DMS53 treated with DMSO at 0.1 percent for 48 hours (cell line): ENCODE measurements at regions not wholly inside any gene's neighbourhood (a gene's known extent, or its start where the extent isn't known, plus 50 kb on each side); places are given as distances from the start of the nearest gene placed in this dataset.

Experiments used
- DNase-seq: peaks from one replicate; lab custom pipeline; 2025; ENCODE audit not compliant: unreplicated experiment; lab: John Stamatoyannopoulos, UW

DNA sequence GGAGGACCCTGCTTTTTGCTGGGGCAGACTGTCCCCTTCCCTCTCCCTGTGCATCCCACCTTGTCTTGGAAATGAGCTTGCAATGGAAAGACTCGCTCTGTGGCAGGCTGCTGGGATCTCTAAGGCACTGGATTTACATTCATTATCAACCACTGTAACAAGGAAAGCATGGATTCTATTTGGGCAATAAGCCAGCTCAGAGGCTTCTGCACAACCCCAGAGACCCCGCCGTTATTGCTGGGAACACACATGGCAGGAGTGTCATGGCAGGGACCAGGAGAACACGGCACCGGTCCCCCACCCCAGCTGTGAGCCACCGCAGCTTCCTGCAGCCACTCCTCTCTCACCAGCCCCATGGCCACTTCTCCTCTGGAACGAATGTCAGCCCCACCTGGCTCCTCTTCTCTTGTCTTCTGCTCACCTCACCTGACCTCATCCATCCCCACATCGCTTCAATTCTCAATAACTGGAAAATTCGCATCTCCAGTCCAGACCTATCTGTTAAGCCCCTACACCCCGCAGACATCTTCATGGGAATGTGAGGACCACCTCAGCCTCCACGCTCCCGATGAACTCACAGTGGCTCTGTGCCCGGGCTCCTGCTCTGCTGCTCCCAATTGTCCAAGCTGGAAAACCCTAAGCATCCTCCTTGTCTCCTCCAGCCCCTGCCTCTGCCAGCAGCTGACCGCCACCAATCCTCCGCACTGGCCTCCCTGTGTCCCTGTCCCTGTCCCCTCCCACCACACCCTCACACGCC lies 181.5 kb downstream of the USP12 start:
- DNase-seq, result no peak

- no peak for DNase-seq
These were observed 182.2 kb downstream of the USP12 start for GRCh38 chr13:26989261-26989956.

- no peak for DNase-seq
These were observed 183.4 kb downstream of the USP12 start for GRCh38 chr13:26988059-26988769.

GRCh38 chr13:26987486-26988013 lies 184.1 kb downstream of the USP12 start:
- no peak for DNase-seq

DNA sequence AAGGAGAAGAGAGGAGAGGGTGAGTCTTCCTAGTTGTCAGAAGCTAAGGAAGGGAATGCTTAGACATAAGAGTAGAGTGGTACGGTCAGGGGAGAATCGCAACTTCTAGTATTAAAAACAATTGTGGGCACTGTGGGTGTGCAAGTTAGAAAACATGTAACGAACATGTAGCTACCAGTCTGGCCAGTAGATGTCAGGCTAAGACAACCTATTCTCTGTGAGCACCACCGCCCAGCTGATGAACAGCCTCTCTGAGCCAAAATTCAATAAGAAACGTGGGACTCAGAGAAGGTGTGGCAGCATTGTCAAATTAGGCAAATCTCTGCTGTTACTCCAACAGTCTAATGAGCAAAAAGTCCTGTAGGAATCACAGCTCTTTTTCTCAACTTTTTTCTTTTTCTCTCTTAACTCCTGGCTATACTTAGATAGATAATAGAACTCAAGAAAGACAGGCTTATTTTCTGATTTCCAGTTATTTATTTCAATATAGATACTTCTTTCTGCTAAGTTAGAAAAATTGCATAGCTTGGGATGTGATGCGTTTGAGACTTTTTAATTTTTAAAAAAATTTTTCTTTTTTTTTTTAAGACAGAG lies 186.2 kb downstream of the USP12 start:
- peak; percentile 75 for DNase-seq

GRCh38 chr13:26984337-26984736 lies 187.3 kb downstream of the USP12 start:
- DNase-seq, result no peak

DNA sequence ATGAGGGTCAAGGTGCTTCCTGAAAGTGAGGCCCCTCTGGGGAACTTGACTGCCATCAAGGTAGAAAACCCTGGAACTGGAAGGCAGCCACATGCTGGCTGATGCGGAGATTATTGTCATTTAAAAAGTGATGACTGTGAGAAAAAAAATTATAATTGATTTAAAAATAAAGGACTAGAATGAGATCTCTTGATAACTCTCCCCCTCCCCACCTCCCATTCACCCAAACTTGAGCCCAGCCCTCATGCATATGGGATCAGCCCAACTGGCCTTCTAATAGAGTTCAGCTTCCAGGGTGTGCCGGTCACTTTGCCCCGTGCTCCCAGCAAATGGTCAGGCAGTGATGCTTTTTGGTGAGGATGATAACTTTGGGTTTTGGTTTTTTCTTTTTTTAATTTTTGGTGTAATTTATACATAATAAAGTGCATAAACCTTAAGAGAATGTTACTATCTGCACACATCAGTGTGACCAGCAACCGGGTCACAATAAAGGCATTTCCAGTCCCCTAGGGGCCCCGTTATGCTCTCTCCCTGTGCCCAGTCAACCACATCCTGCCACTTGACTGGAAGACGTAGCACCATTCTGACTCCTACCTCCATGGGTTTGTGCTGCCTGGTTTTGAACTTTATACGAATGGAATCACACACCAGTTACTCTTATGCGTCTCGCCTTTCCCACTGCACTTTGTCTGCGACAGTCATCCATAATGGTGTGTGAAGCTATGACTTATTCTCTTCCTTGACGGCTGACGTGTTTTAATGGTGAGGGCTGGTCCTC lies 187.9 kb downstream of the USP12 start:
- no peak for DNase-seq

- DNase-seq, result no peak
These were observed 191.2 kb downstream of the USP12 start for GRCh38 chr13:26980099-26981031.

GRCh38 chr13:26979334-26979733 lies 192.3 kb downstream of the USP12 start:
- no peak for DNase-seq

DNA sequence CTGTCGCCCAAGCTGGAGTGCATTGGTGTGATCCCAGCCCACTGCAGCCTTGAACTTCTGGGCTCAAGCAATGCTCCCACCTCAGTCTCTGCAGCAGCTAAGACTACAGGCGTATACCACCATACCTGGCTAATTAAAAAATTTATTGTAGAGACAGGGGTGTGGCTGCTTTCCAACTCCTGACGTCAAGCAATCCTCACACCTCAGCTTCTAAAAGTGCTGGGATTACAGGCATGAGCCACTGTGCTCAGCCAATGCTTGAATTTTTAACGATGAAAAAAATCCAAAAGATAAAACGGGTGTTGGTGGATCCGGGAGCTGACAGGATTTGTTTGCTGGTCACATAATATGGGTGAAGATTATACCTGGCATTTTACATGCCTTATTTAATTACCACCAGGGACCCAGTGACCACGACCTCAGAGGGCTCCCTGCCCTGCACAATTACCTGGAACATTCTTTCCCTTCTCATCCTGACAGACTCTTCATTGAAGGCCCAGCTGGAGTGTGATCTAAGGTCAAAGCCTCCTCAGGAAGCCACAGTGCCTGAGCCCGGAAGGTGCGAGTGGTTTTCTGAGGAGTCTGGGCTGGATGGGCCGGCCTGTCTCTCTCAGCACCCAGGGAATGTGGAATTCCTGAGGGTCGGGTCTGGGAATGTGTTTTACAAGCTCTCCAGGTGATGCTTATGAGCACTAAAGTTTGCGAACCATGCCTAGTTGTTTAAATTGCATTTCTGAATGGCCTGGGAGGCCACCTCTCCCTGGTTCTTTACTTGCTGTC lies 193.3 kb downstream of the USP12 start:
- no peak for DNase-seq

DNA sequence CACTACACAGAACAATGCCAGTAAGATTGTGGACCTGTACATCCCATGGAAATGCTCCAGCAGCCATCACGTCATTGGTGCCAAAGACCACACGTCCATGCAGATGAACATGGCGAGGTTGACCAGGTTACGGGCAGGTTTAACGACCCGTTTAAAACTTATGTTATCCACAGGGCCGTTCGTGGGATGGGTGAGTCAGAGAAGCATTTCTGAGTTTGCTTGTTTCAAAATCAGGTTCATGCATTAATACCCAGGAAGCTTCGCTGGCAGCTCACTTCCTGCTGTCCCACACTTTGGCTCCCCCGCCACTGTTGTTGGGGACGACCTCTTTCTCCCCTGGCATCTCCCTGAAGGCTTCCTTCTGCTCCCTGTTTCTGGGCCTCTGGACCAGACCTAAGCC lies 194.1 kb downstream of the USP12 start:
- no peak for DNase-seq

- DNase-seq, result no peak
These were observed 195.3 kb downstream of the USP12 start for GRCh38 chr13:26976313-26976712.

- no peak for DNase-seq
These were observed 197.7 kb downstream of the USP12 start for GRCh38 chr13:26973946-26974345.

- DNase-seq, result no peak
These were observed 198.3 kb downstream of the USP12 start for GRCh38 chr13:26973295-26973694.

DNA sequence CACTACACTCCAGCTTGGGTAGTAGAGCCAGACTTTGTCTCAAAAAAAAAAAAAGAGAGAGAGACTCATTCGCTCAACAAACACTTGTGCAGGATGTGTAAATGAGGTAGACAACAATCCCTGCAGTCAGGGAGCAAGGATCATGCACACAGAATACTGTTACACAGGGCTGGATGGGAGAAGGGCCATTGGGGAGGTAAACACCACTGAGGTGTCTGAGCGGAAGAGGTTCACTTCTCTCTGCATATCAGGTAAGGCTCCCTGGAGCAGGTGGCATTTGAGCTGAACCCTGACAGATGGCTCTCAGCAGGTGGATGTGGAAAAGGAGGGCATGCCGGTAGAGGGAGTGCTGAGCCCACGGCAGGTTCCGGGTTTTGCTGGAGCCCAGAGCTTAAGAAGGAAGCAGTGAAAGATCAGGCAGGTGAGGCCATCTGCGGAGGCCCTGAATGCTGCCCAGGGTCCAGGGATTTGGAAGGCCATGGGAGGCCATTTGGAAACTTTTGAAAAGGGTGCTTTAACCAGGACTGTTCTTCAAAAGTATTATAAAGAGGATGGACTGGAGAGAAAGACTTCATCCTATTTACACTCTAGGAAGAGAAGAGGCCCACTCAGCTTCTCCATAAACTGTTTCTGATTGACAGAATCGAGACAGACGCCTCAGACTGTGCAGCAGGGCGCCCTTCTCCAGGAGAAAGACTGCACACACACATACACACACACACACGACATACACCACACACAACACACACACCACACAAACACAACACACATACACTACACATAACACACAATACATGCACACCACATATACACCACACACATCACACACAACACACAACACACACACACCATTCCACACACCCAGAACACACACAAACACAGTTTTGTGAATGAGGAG lies 199.4 kb downstream of the USP12 start:
- DNase-seq, result peak; percentile 98

- peak; percentile 84 for DNase-seq
These were observed 202.9 kb downstream of the USP12 start for GRCh38 chr13:26968431-26969341.
